Ovary (tissue), 7 donors: ENCODE measurements at regions not wholly inside any gene's neighbourhood (a gene's known extent, or its start where the extent isn't known, plus 50 kb on each side); places are given as distances from the start of the nearest gene placed in this dataset.

Experiments
- DNase-seq, 5 donors: peaks; one replicate each; pipeline ENCODE4 v3.0.0-alpha.2; 2019 to 2020
- H3K27ac ChIP-seq, 2 donors: fragments of 200-600 bp; one replicate each; pipeline versions ENCODE4 v1.5.1 to v1.8.0; 2019 to 2022
- H3K27me3 ChIP-seq: fragments of 200-600 bp; one replicate; pipeline ENCODE4 v1.8.0; 2022
- H3K36me3 ChIP-seq: fragments of 200-600 bp; sonication (generic); one replicate; pipeline ENCODE4 v1.5.1; 2019
- H3K4me1 ChIP-seq: one replicate; pipeline ENCODE4 v1.8.1; 2013; ENCODE audit warnings: mild to moderate bottlenecking, moderate library complexity; ENCODE audit not compliant: insufficient read depth
- H3K4me3 ChIP-seq: fragments of 200-600 bp; sonication (generic); one replicate; pipeline ENCODE4 v1.5.1; 2017
- H3K9me3 ChIP-seq, 2 donors: fragments of 200-600 bp in 1 of 2; sonication (generic) in 1 of 2; one replicate each; pipeline versions ENCODE4 v1.5.1 to v1.8.1; 2013 to 2019; ENCODE audit warnings: mild to moderate bottlenecking in 1 of 2, moderate library complexity in 1 of 2
- CTCF ChIP-seq, 3 donors: fragments of 450-650 bp in 2 of 3; fragments of 200-600 bp in 1 of 3; IDR thresholded peaks; one replicate each; pipeline versions ENCODE4 v1.5.1 to v1.8.0; 2016 to 2022; ENCODE audit warnings: antibody characterized with exemption in 3 of 3, mild to moderate bottlenecking in 1 of 3
- EP300 ChIP-seq: sonication (generic); formaldehyde crosslinking; IDR thresholded peaks from one replicate; pipeline ENCODE4 v1.6.1; 2017; ENCODE audit warnings: antibody characterized with exemption
- POLR2A ChIP-seq: fragments of 450-650 bp; IDR thresholded peaks from one replicate; pipeline ENCODE4 v1.6.1; 2017; ENCODE audit warnings: antibody characterized with exemption, mild to moderate bottlenecking, moderate library complexity
- WGBS, 3 donors: extraction: QIAGEN DNeasy Blood & Tissue Kit in 1 of 3; methylation state at CpG; one replicate each; pipeline versions ENCODE4 v1.1.5 to v1.1.7; 2013 to 2017; 5-methylcytosine and 5-hydroxymethylcytosine counted together
- intact Hi-C, 4 donors: fragments of 100-400 bp; cut with DNase I; formaldehyde crosslinking; loops; one replicate each; pipeline versions ENCODE4 v1.11.0 to v1.15.1; 2022 to 2023
- donor health status: DM: no; HTN: no; CAD: no; lungs with moderate emphysema.
- donor health status: DM: no; HTN: no; CAD: no.
- donor health status: Bipolar disorder and iron deficiency.
- donor health status: DM: no; HTN: no; CAD: no.
- donor health status: DM: yes; HTN: yes; CAD: no.

- 93 to 95% (median 95%) methylated on average over 2 of the region's 2 CpGs for WGBS, 3 donors
- Histone ChIP-seq H3K27me3 (no peaks in the 10 kb centered on the region), H3K36me3 (no peaks in the 10 kb centered on the region), H3K9me3 (no peaks in the 10 kb centered on the region), H3K4me3 (no peak overlapping the region), H3K4me1 (no peaks in the 10 kb centered on the region), H3K27ac (no peak overlapping the region)
- intact Hi-C loops: no loop called here
- no peak for DNase-seq
- no peak for TF ChIP-seq CTCF (IDR thresholded peaks at IDR 0.05)
- TF ChIP-seq EP300: no peak
- TF ChIP-seq POLR2A: no peak
Measured at GRCh38 chr5:120919017-120919416, 454.9 kb downstream of the PRR16 start.

- 88 to 92% (median 90%) methylated on average over 3 of the region's 3 CpGs for WGBS, 3 donors
- Histone ChIP-seq H3K27me3 (no peaks in the 10 kb centered on the region), H3K9me3 (no peaks in the 10 kb centered on the region), H3K27ac (no peak overlapping the region), H3K4me1 (no peaks in the 10 kb centered on the region), H3K4me3 (no peak overlapping the region), H3K36me3 (no peaks in the 10 kb centered on the region)
- intact Hi-C loops: no loop called here
- TF ChIP-seq POLR2A (no peak), CTCF (IDR thresholded peaks at IDR 0.05) (no peak), EP300 (no peak)
- no peak for DNase-seq
Measured at GRCh38 chr5:120923026-120923425, 458.9 kb downstream of the PRR16 start.

GRCh38 chr5:120926471-120926870 lies 462.4 kb downstream of the PRR16 start:
- no peak for DNase-seq
- H3K4me3 ChIP-seq: no peak overlapping the region
- H3K27me3 ChIP-seq: no peaks in the 10 kb centered on the region
- WGBS, 3 donors: 84 to 92% (median 92%) methylated on average over 1 of the region's 1 CpG
- TF ChIP-seq CTCF (IDR thresholded peaks at IDR 0.05) (no peak), POLR2A (no peak), EP300 (no peak)
- no peaks in the 10 kb centered on the region for H3K4me1 ChIP-seq
- no peaks in the 10 kb centered on the region for H3K36me3 ChIP-seq
- intact Hi-C loops: no loop called here
- no peak overlapping the region for H3K27ac ChIP-seq
- no peaks in the 10 kb centered on the region for H3K9me3 ChIP-seq

GRCh38 chr5:120927950-120928530 lies 463.9 kb downstream of the PRR16 start:
- Histone ChIP-seq H3K9me3 (no peaks in the 10 kb centered on the region), H3K27ac (no peak overlapping the region), H3K27me3 (no peaks in the 10 kb centered on the region), H3K4me1 (no peaks in the 10 kb centered on the region), H3K36me3 (no peaks in the 10 kb centered on the region), H3K4me3 (no peak overlapping the region)
- intact Hi-C loops: no loop called here
- no peak for TF ChIP-seq EP300
- TF ChIP-seq POLR2A: no peak
- no peak for TF ChIP-seq CTCF (IDR thresholded peaks at IDR 0.05)
- DNase-seq: no peak
